Putamen (tissue), 1 donor: ENCODE measurements at regions not wholly inside any gene's neighbourhood (a gene's known extent, or its start where the extent isn't known, plus 50 kb on each side); places are given as distances from the start of the nearest gene placed in this dataset.
"Not testable (repeated sequence)": the region's sequence is repeated elsewhere in the genome, so short reads cannot be mapped to it uniquely, and the experiment has no call there.

Experiments
- DNase-seq: peaks from one replicate; pipeline ENCODE4 v3.0.0-alpha.2; 2016; ENCODE audit warnings: low spot score

DNA sequence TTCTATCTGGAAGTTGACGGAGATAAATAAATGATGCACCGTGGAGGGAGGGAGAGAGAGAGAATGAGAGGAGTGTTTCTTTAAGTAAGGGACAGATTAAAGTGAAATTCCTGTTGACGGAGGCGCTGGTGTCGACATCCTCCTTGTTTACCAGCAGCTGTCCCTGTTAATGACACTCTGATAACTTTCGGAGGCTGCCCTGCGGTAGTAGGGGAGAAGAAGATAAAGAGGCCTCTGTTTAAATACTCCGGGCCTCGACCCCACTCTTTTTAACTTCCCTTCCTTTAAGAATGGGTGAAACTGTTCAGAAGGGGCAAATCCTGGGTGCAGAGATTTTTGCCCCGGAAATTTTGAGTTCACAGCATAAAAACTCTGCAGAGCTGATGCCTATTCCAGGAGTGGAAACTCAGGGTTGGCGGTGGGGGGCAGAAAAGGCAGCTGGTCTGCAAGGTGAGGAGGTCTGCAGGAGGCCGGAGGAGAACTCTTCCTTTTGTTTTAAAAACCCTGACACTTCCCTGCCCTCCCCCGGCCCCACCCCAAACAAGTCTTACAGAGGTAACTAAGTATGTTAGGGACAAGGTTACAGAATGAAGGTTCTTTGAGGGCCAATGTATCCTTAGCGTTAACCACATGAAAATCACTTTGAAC lies 276.6 kb upstream of the NR2F2 start:
- DNase-seq = no peak

- DNase-seq = no peak
Observed at GRCh38 chr15:96054621-96055020, 275.9 kb upstream of the NR2F2 start.

DNA sequence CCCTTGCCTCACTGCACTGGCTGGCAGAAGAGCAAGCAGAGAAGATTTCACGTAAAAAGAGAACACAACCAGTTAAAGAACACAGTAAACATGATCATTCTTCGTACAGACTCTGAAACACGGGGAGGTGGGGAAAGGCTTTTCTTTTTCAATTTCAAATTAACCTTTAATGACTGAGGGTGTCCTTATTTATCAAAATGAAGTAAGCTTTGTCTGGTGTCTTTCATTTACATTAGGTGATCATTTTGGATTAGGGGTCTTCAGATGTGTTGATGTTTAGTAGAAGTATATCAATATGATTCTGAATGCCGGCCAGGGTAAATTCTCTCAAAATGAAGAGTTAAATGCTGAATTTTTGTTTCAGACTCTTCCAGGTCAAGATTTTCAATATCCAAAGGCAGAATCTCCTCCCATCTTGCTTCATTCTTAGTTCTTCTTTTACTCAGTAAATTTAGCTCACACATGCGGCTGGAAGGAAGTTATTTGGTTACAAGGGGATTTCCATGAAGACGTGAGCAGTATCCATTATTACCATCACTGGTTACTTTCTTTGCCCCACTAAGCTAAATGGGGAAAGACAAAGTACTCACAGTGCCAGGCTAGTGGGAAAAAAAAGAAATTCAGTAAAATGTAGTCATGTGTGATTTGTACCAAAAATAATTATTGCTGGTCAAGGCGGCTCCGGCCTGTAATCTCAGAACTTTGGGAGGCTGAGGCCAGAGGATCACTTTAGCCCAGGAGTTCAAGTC lies 272.2 kb upstream of the NR2F2 start:
- peak; percentile 7 for DNase-seq

- DNase-seq = not testable (repeated sequence)
Observed at GRCh38 chr15:96058852-96059103, 271.7 kb upstream of the NR2F2 start.

DNA sequence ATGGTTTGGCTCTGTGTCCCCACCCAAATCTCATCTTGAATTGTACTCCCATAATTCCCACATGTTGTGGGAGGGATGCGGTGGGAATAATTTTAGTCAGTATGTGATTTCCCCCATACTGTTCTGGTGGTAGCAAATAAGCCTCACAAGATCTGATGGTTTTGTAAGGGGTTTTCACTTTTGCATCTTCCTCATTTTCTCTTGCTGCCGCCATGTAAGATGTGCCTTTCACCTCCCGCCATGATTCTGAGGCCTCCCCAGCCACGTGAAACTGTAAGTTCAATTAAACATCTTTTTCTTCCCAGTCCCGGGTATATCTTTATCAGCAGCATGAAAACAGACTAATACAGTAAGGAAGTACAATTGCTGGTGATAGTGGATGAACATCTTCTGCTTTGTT lies 269.9 kb upstream of the NR2F2 start:
- DNase-seq = not testable (repeated sequence)

DNA sequence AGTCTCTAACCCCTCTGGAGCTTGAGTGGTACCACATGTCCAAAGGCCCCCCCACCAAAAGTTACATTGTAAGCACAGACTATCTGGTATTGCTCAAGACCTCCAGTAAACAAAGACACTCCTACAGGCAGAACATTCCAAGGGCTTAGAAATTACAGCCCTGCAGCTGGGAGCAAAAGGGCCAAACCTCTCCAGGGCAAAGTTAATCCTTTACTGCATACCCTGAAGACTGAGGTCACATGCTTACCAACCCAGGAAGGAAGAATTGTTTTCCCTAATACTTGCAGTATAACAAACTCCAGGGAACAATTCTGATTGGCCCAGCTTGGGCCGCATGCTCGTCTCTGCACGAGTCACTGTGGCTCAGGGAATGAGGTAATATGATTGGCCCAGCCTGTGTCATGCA lies 266.1 kb upstream of the NR2F2 start:
- DNase-seq = no peak

DNA sequence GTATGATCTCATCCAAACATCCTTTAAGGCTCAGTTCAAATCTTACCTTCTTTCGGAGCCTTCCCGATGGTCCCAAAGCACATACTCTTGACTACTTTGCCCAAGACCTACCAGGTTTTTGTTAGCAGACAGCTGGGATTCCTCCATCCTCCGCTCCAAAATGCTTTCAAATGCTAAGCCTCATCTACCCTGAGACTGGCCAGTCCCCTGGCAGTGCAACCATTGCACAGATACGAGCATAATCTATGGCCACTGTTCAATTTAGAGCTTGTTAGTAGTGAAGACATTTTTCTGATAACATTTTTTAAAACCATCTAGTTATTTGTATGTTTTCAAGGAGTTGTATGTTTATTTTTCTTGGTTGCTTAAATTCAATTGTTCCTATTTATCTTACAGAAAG lies 264.4 kb upstream of the NR2F2 start:
- DNase-seq = no peak

GRCh38 chr15:96066852-96067495 lies 263.5 kb upstream of the NR2F2 start:
- DNase-seq = no peak

- DNase-seq = no peak
Observed at GRCh38 chr15:96067677-96068076, 262.8 kb upstream of the NR2F2 start.

GRCh38 chr15:96068897-96069296 lies 261.6 kb upstream of the NR2F2 start:
- DNase-seq = no peak

GRCh38 chr15:96070636-96071035 lies 259.9 kb upstream of the NR2F2 start:
- no peak for DNase-seq

DNA sequence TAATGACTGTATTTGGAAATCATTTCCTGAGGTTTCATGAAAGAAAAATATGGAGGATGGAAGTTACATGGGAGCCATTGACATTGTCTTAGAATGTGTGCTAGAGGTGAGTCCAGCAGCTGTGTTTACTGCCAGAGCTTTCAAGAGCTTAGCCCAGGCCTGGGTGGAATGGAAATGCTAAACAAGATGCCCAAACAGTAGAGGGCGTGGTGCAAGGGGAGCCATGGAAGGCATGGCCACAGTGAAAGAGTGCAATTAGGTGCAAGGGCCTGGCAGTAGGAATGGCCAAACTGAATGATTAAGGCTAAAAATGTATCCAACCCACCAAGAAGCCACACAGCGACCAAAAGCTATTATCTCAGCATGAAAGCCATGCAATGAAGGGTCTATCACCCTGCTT lies 257.7 kb upstream of the NR2F2 start:
- no peak for DNase-seq

GRCh38 chr15:96073908-96074307 lies 256.6 kb upstream of the NR2F2 start:
- no peak for DNase-seq

GRCh38 chr15:96075895-96076294 lies 254.6 kb upstream of the NR2F2 start:
- no peak for DNase-seq

DNA sequence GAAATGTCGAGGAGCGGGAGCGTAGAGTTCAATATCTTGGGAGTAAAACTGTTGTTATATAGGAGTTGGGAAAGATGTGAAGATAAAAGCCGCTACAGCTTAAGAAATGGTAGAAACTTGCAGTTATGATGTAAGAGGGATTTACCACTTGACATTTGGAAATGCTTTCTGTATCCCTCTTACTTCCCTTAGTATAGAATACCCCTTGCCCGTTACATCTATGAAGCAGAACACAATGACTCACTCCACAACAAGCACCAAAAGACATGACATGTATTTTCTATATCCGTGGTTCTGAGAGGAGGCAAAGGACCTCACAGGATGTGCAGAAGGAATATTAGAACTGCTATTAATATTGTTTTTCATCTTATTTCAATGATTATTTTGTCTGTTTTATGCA lies 254.2 kb upstream of the NR2F2 start:
- DNase-seq = no peak

DNA sequence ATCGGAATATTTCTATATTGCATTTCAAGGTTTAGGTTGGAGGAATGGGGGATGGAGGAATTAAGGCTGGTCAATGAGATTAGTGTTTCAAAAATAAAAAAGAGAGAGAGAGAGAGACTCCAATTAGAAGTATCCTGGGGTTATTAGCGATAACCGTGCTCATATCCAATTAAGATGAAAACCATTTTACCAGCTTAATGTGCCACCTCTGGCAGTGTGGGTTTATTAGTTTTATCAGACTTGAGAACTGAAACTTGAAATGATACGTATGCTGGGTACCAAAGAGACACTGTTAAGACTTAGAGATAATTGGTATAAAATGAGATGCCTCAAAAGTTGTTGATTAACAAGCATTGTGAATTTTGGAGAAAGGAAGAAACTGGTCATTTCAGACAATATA lies 251.5 kb upstream of the NR2F2 start:
- no peak for DNase-seq

DNA sequence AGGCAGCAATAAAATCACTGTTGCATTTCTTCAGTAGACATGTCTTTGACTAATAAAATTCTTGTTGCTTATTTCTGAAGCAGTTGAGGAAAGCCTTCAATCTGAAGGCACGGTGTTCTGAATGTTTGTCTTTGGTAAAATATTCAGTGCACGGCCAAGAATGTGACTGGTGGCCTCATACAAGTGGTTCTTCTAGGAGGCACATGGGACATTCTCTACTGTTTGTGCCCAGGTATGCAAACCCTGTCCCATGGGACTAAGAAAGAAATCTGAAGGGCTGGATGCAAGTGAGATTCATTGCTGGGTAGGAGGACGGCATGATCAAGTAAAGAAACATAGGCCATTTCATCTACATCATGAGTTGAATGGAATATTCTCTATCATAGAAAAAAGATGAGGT lies 250.6 kb upstream of the NR2F2 start:
- no peak for DNase-seq

GRCh38 chr15:96086164-96086563 lies 244.3 kb upstream of the NR2F2 start:
- no peak for DNase-seq

DNA sequence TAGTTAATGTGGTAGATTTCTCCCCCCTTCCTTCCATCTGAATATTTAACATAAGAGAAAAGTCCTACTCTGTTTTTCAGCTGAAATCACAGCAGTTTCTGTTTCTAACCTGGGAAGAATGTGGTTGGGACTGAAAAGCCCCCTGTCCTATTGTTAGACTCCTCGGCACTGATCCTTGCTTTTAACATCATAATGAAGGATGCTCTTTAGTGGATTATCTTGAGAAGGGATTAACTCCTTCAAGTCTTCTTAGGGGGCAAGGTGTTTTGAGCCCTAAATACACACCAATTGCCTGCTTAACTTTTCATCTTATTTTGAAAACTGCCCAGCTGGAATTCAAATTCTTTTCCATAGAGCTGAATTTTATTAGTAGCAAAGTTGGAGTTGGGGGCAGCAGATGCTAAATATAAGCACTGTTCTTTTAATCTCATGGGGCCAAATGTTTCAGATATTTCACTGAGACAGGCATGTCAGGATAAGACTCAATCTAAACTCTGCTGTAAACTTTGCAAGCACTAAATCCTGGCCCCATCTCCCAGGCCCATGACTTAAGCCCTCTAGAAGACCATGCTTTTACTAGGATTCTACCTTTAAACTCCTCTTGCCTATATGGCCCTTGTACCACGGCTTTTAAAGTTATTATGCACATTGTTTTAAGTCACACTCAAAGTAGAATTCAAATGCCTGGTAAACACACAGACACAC lies 243.2 kb upstream of the NR2F2 start:
- no peak for DNase-seq

DNA sequence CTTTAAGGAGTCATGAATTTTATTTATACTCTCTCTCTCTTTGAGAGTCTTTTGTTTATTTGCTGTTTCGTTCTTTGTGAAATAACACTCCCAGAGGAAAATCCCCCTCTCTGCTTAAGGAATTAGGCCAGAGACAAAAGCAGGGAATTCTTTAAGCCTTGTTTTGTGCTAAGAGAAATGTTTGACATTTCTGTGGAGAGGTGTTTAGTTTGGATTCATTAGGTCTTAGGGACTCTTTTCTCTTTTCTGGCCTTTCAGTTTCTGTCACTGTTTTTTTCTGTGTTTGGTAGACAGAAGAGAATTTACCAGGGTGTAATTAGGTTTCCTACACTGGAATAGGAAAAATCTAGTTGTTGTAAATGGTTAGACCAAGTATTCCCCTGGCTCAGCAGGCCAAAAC lies 241.8 kb upstream of the NR2F2 start:
- no peak for DNase-seq

DNA sequence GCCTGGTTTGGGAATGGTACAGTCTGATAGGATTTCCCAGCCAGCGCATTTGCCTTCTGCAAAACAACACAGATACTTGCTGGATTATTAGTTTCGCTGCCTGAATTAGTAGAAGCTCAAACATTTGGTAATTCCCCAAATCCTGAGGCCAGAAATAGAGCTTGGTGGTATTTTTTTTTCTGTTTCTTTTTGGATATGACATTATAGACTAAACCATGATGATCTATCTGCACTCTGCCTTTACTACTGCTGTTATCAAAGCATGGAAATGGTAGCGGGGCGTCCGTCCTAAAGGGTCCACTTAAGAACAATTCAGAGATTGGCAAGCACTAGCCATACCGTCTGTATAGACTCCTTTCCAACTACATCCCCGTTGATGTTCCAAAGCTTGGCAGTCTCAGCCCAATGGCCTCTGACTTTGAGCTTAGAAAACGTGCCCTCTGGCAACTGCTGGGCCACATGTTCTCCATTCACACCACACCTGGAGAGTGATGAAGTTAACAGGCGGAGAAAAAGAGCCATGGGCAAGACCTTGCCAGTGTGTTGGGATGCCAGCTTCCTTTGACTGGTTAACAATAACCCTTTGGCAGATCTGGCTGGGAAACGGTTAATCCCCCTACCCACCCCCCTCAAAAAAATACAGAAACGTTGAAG lies 241.0 kb upstream of the NR2F2 start:
- DNase-seq = no peak

DNA sequence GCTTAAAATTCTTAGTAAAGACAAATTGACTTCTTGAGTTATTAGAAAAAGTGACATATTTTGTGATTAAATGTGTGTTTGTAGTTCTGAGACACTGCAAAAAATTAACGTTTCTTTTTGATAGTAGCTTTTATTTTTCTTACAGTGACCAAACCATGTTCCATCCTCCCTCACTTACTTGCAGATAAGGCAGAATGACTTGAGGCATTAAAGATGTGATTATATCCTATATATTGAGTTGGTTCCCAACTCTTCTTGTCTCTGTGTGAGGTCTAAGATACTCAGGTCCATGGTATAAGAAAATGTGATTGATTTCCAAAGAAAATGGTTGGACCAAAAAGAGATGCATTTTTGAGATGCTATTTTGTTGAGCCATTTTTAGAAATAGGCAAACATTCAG lies 238.3 kb upstream of the NR2F2 start:
- no peak for DNase-seq

GRCh38 chr15:96093063-96093462 lies 237.4 kb upstream of the NR2F2 start:
- DNase-seq = no peak
